CD4-positive, alpha-beta T cell treated with Interleukin-4 for 1 hour (primary cell): ENCODE measurements at regions not wholly inside any gene's neighbourhood (a gene's known extent, or its start where the extent isn't known, plus 50 kb on each side); places are given as distances from the start of the nearest gene placed in this dataset.

ENCODE experiments used
- DNase-seq, 2 donors: peaks; one replicate each; pipeline ENCODE4 v3.0.0-alpha.2; 2020 to 2022

DNA sequence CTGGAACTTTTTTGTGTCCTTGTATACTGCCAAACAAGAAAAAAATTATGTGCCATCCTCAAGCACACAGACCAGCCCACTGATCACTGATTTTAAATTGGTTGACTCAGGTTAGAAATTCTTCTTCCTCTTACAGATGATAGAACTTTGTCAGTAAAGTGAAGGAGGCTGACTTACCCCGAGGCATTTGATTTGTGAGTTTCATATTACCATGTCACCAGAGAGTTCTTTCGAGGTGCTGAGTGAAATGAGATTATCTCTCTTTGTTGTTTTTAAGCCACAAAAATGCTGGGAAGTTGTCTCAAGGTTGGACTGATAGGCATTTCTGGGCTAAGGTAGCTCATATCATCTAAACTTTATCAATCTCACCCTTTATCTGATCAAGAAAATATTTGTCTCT lies 78.8 kb upstream of the FAM180A start:
- no peak for DNase-seq

DNA sequence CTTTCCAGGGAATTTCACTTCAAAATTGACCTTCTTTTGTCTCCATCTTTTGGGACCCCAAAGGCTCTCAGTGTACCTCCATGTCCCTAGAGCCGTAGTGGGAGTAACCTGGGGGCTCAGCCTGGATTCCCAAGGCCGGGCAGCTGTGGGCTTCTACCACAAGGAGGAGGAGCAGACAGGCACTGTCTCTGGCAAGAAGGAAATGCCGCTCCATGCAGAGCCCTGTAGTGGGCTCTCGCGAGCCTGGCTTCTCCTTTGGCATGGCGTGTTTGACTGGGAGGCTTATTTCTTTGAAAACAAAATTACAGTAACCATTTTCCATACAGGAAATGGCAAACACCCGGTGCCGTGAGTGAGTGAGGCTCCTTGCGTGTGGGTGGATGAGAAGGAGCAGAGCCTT lies 76.8 kb upstream of the FAM180A start:
- no peak for DNase-seq

DNA sequence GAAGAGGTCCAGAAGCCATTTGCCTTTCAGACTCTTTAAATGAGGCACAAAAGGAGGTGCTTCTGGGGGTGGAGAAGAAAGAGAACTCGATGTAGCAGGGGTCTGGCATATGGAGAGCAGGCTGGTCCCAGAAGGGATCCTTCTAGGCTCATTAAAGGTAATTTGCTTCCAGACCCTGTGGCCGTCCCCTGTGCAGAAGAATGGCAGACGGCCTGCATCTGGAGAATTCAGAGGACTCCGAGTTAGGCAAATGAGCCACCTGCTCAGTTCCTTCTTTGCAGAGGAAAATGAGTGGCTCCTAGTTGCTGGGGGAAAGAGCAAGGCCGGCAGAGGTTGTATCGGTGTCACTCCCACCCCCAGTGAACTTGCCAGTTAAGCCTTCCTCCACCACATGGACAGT lies 73.8 kb upstream of the FAM180A start:
- no peak for DNase-seq

DNA sequence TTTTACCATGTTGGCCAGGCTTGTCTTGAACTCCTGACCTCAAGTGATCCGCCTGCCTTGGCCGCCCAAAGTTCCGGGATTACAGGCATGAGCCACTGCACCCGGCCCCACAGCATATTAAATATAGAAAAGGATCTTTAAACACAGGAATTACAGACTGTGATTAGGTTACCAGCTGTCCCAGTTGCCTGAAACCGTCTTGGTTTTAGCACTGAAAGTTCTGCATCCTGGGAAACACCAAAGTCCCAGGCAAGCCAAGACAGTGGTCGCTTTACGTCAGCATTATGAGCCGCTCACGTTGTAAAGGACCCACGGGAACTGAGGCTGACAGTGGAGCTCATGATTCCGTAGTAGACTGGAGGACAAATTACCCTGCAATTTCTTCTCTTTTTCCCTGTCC lies 69.0 kb upstream of the FAM180A start:
- DNase-seq, result no peak

DNA sequence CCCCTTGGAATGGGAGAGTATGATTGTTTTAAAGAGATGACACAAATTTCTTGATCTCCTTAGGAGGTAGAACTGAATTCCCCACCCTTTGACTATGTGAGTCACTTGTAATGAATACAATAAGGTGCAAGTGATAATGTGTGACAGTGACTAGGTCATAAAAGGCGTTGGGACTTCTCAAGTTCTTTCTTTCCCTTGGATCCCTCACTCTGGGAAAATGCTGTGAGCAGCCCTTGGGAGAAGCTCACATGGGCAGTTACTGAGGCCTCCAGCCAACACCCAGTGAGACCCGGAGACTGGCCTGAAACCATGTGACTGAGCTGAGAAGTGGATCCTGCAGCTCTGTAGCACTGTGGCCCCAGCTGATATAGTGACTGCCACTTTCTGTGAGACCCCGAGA lies 66.4 kb upstream of the FAM180A start:
- no peak for DNase-seq

DNA sequence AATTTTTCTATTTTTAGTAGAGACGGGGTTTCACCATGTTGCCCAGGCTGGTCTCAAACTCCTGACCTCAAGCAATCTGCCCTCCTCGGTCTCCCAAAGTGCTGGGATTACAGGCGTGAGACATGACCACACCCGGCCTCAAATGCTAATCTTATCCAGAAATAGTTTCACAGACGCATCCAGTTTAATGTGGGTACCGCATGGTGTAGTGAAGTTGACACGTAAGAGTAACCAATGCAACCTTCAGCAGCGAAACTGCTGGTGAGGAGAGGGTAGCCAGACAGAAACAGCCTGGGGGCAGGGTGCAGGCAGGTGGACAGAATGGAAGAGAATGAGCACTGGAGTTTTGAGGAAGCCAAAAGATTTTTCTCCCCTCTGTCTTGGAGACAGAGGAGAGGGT lies 63.5 kb upstream of the FAM180A start:
- no peak for DNase-seq

DNA sequence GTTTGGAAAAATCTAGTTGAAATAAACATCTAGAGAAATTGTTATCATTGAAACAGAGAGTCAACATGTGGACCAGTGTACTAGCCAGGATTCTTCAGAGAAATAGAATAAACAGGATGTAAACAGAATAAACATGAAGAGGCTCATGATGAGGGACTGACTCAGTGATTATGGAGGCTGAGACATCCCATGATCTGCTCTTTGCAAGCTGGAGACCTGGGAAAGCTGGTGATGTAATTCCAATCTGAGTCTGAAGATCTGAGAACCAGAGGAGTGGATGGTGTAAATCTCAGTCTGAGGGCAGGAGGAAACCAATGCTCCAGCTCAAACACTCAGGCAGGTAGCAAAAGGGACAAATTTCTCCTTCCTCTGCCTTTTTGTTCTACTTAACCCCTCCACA lies 62.9 kb upstream of the FAM180A start:
- no peak for DNase-seq

DNA sequence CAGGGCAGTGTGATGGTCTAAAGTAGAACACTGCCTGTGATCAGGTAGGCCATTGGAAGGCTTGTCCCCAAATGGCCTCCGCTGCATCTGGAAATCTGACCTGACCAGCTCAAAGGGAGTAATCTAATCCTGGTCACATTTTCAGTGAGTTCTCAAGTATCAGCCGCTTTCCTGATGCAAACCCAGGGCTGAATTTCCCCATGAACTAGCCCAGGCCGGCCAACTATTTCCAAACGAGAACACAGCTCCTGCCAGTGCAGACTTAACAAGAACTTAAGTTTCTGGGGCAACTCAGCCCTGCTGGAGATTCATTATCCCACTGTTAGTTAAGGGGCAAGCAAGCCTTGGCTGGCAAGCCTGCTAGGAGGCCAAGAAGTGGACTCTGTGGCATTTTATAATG lies 59.6 kb upstream of the FAM180A start:
- no peak for DNase-seq

DNA sequence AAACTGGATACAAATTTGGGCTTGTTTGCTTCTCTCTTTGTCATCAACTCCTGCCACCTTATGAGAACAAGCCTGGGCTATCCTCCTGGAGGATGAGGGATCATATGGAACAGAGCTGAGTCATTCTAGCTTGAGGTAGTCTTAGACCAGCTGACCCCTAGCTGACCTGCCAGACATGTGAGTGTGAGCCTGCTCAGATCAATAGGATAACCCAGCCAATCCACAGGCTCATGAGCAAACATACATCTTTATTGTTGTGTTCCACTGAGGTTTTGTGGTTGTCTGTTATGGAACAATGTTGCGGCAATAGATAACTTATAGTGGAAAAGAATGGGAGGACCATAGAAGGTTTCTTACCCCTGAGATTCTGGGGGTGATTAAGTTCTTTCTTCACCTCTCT lies 54.5 kb upstream of the FAM180A start:
- no peak for DNase-seq

DNA sequence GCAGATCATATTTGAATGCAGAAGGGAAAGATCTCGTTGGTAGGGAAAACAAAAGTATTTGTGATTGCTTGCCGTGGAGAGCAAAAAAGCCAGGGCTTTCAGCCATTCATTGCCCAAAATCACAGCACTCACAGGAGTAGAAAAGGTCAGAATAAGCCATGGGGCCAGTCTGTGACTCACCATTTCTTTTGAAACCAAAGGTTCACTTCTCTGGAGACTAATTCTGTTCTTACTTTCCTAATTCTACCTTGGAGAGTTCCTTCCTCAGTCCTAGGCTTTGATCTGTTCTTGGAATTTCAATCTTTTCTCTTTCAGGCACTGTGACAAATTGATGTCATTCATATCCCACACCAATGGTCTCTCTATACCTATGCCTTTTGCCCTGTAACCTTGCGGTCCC lies 54.1 kb upstream of the FAM180A start:
- no peak for DNase-seq

DNA sequence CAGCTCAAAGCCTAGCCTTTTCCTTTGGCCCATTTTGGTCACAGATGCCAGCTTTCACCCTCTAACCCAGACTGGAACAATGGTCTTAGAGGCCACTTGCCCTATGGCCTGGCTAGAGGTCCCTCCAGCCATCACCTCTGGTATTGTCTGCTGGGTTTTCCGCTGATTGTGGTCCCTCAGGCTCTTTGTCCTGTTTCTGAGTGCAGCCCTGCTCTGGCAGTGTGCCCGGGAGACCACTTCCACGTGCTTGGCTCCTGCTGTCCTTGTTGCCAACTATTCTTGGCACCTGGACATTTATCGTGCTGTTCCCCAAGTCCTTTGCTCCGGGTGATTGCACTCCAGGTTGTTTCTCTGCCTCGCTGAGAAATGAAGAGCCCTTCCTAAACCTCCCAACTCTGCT lies 53.3 kb upstream of the FAM180A start:
- no peak for DNase-seq

DNA sequence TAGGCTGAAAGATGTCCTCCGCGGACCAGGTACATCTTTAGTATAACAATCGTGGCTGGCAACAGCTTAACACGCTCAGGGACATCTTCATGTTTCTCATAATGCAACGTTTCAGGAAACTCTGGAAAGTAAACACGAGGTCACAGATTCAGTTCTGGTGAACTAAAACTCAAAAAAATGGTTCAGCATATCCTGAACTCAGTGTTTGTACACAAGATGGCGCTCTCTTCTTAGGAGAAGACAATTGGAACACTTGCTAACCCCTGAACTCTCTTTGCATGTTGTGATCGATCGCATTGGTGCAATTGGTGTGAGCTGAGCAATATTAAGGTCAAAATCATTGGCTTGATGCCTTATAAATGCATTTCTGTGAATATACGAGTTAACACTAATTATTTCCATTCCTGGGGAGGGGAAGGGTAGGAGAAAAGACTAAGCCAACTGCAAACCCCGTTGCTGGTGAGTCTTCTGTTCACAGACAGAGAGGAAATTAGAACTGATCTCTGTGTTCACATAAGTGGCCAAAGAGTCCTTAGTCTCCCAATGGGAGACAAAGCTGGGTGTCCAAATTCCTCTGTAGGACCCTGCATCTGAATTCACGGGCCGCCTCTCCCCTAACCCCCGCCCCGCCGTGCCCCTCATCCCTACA lies 52.6 kb upstream of the FAM180A start:
- peak; percentile 14 to 75 for DNase-seq

DNA sequence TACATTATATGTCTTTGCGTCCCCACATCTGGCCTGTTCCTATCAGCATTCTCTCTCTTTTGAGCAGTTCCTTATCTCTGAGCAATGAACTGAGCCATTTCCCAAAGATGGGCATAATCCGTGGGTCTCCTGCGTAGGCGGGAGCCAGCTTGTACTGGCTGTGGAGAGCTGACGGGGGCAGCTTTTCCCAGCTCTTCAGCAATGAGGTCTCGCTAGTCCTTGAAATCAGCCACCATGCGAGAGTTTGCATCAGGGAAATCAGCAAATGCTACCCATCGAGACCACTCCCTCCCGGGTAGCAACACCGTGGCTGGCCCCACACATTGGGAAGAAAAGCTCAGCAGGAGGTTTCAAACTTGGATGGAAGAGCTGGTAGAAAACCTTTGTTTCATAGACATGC lies 51.9 kb upstream of the FAM180A start:
- DNase-seq, result no peak

DNA sequence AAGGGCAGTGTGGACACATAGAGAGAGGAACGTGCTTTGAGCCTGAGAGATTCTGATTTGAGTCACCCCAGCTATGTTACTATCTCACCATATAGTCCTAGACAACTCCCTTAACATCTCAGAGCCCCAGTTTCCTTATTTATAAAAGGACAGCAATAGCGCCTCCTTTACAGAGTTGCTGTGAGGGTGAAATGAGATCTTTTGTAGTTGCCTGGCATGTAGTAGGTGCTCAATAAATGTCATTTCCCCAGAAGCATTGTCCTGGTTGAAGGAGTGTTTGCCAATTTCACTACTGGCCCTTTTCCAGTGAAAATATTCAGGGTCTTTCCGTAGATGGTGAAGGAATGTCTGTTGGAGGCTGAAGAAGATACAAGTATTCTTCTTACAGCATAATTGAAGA lies 51.3 kb upstream of the FAM180A start:
- no peak for DNase-seq
